SK-N-SH (cell line): ENCODE measurements at regions not wholly inside any gene's neighbourhood (a gene's known extent, or its start where the extent isn't known, plus 50 kb on each side); places are given as distances from the start of the nearest gene placed in this dataset.
"Not testable (repeated sequence)": the region's sequence is repeated elsewhere in the genome, so short reads cannot be mapped to it uniquely, and the experiment has no call there.

Experiments
- CTCF ChIA-PET: fragments of 300-600, 350-600 bp; formaldehyde crosslinking; extraction: SDS; loops from one replicate; lab custom pipeline; 2021; lab: Yijun Ruan, JAX
- POLR2A ChIA-PET: fragments of 350-600 bp; sonication (Branson Sonifier 250); formaldehyde crosslinking; extraction: SDS; loops from one replicate; lab custom pipeline; 2020; ENCODE audit warnings: antibody characterized with exemption, inconsistent platforms; lab: Yijun Ruan, JAX
- DNase-seq: peaks from one replicate; pipeline ENCODE4 v3.0.0; 2012
- H2AFZ ChIP-seq: fragments of 200-600 bp; sonication (generic); 2 replicates; pipeline ENCODE4 v1.8.1; 2016; ENCODE audit warnings: antibody characterized with exemption, mild to moderate bottlenecking, low read depth
- H3F3A ChIP-seq: fragments of 200-600 bp; sonication (generic); replicated peaks from 2 replicates; pipeline ENCODE3; 2016; ENCODE audit warnings: antibody characterized with exemption, mild to moderate bottlenecking; ENCODE audit not compliant: insufficient read depth
- H3K27ac ChIP-seq, 2 experiments: fragments of 200-500 bp in 1 of 2; fragments of 200-600 bp in 1 of 2; sonication (Bioruptor generic) in 1 of 2; sonication (generic), shearing (Covaris generic) in 1 of 2; 2 replicates each; pipeline versions ENCODE4 v1.5.1 to v1.6.1; 2014 to 2016; ENCODE audit warnings: low read depth in 2 of 2, inconsistent platforms in 1 of 2, low read length in 1 of 2, mild to moderate bottlenecking in 1 of 2, mixed read lengths in 1 of 2
- H3K27me3 ChIP-seq: fragments of 200-600 bp; sonication (generic), shearing (Covaris generic); 2 replicates; pipeline ENCODE4 v1.6.1; 2016; ENCODE audit warnings: mixed run types; ENCODE audit not compliant: insufficient read depth
- H3K36me3 ChIP-seq, 2 experiments: fragments of 200-500 bp in 1 of 2; fragments of 200-600 bp in 1 of 2; sonication (Bioruptor generic) in 1 of 2; sonication (generic) in 1 of 2; replicated peaks in 1 of 2; 2 replicates each; pipeline versions ENCODE3 to v1.5.1; 2014 to 2016; ENCODE audit warnings: low read length in 1 of 2, mild to moderate bottlenecking in 1 of 2; ENCODE audit not compliant: insufficient read depth in 2 of 2, control insufficient read depth in 1 of 2
- H3K4me1 ChIP-seq, 2 experiments: fragments of 200-500 bp in 1 of 2; fragments of 200-600 bp in 1 of 2; sonication (Bioruptor generic) in 1 of 2; sonication (generic), shearing (Covaris generic) in 1 of 2; 2 replicates each; pipeline versions ENCODE4 v1.5.1 to v1.6.1; 2014 to 2016; ENCODE audit warnings: low read depth in 1 of 2, low read length in 1 of 2, mixed run types in 1 of 2; ENCODE audit not compliant: insufficient read depth in 2 of 2, control insufficient read depth in 1 of 2
- H3K4me2 ChIP-seq: fragments of 200-600 bp; sonication (generic), shearing (Covaris generic); 2 replicates; pipeline ENCODE4 v1.6.1; 2017; ENCODE audit warnings: mixed run types
- H3K4me3 ChIP-seq, 2 experiments: fragments of 200-500 bp in 1 of 2; fragments of 200-600 bp in 1 of 2; sonication (Bioruptor generic) in 1 of 2; sonication (generic), shearing (Covaris generic) in 1 of 2; 2 replicates each; pipeline versions ENCODE4 v1.5.1 to v1.8.1; 2014 to 2016; ENCODE audit warnings: low read depth in 2 of 2, inconsistent platforms in 1 of 2, low read length in 1 of 2, mild to moderate bottlenecking in 1 of 2, mixed read lengths in 1 of 2, moderate library complexity in 1 of 2
- H3K79me2 ChIP-seq: fragments of 200-600 bp; sonication (generic); 2 replicates; pipeline ENCODE4 v1.8.1; 2017; ENCODE audit warnings: mild to moderate bottlenecking; ENCODE audit not compliant: insufficient read depth
- H3K9ac ChIP-seq: fragments of 200-600 bp; sonication (generic); 2 replicates; pipeline ENCODE4 v1.6.1; 2017; ENCODE audit warnings: mixed run types
- H3K9me2 ChIP-seq: fragments of 200-600 bp; sonication (generic); 2 replicates; pipeline ENCODE4 v1.6.1; 2017; ENCODE audit warnings: mixed run types
- H3K9me3 ChIP-seq: fragments of 200-600 bp; sonication (generic); 2 replicates; pipeline ENCODE4 v1.6.1; 2017; ENCODE audit warnings: mixed run types, mild to moderate bottlenecking, moderate library complexity
- H4K20me1 ChIP-seq: fragments of 200-600 bp; sonication (generic); 2 replicates; pipeline ENCODE4 v1.6.1; 2017; ENCODE audit warnings: mild to moderate bottlenecking, mixed run types; ENCODE audit not compliant: insufficient read depth
- CHD2 ChIP-seq: fragments of 150-350 bp; IDR thresholded peaks from 2 replicates; pipeline ENCODE4 v1.6.1; 2018; ENCODE audit warnings: low read length; ENCODE audit not compliant: partially characterized antibody
- FOXM1 ChIP-seq: IDR thresholded peaks from 2 replicates; pipeline ENCODE4 v1.4.0; 2012; ENCODE audit warnings: low read depth, mild to moderate bottlenecking
- NRF1 ChIP-seq: IDR thresholded peaks from 2 replicates; pipeline ENCODE4 v1.6.1; 2012; ENCODE audit warnings: low read depth, mild to moderate bottlenecking, low read length
- POLR2AphosphoS5 ChIP-seq: IDR thresholded peaks from 2 replicates; pipeline ENCODE4 v1.6.1; 2012; ENCODE audit warnings: low read depth, low read length
- TAF1 ChIP-seq: IDR thresholded peaks from 2 replicates; pipeline ENCODE4 v1.6.1; 2012; ENCODE audit warnings: low read depth, mild to moderate bottlenecking, low read length, moderate library complexity, borderline replicate concordance
- TCF12 ChIP-seq: IDR thresholded peaks from 2 replicates; pipeline ENCODE4 v1.4.0; 2012
- WGBS: methylation state at CpG from one replicate; pipeline ENCODE4 v1.1.6; 2017; ENCODE audit warnings: low lambda C conversion rate; 5-methylcytosine and 5-hydroxymethylcytosine counted together
- TF ChIP-seq, protein P1 (sequence below): IDR thresholded peaks from 2 replicates; pipeline ENCODE4 v1.4.0; 2012; ENCODE audit warnings: low read depth, borderline replicate concordance
- TF ChIP-seq, protein P2 (sequence below): fragments of 150-350 bp; IDR thresholded peaks from 2 replicates; pipeline ENCODE4 v1.6.1; 2016; ENCODE audit warnings: mild to moderate bottlenecking, low read depth, low read length
- TF ChIP-seq, protein P3 (sequence below): IDR thresholded peaks from 2 replicates; pipeline ENCODE4 v1.4.0; 2012; ENCODE audit warnings: low read depth

DNA sequence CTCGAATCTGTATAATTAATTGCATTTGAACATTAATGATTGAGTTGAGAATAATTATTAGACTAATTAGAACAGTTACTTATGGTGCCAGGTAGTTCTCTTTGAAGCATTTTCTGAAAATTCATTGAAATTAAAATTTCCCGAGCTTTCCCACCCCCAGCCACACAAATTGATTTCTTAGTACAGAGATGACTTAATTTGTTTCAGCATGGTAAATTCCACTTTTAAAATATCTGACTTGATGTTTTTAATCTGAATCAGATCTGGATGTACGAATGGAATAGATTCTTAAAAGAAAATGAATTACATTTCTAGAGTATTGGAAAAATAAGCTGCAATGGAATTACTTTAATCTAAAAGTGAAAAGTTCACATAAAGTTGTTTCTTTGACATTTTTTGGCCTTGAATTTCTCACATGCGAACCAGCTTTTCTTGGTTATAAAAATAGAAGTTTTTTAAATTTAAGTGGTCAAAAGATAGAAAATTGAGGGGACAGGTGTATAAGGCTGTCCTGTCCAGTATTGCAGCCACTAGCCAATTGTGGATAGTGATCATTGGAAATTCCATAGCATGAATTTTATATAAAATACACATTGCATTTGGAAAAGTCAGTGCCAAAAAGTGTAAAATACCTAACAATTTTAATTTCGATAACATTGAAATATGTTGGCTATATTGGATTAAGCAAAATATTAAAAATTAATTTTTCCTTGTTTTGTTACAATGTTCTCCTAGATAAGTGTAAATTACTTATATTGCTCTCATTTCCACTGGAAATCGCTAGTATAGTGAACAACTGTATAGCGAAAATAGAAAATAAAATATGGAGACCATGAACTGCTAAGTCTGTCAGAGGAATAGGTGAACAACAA lies 102.9 kb downstream of the OR2B2 start (continued):
- TF ChIP-seq POLR2AphosphoS5 = no peak
- no peak for TF ChIP-seq NRF1

DNA sequence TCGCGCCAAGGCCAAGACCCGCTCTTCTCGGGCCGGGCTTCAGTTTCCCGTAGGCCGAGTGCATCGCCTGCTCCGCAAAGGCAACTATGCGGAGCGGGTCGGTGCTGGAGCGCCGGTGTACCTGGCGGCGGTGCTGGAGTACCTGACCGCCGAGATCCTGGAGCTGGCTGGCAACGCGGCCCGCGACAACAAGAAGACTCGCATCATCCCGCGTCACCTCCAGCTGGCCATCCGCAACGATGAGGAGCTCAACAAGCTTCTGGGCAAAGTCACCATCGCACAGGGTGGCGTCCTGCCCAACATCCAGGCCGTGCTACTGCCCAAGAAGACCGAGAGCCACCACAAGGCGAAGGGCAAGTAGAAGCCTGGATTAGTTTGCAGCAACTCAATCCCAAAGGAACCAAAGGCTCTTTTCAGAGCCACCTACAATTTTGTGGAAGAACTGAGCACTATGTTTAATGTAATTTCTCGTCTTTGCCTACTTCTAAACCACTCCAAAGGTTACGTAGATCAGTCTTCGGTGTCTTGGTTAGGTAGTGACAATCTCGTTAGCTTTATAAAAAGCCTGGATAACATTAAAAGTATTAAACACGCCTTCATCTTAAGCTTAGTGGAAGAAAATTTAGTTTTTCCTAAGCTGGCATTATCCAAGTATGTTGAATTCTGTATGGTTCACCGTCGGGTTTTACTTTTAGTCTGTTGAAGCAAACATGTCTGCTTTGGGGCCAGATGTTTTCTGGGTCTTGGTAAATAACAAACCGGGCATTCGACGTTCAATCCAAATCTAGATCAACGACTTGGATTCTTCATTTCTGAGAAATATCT lies 103.7 kb downstream of the OR2B2 start:
- ChIA-PET CTCF (interaction anchor here (0.8 to 5.2 kb wide), 4 partner anchors 11 to 662 kb away, joined by 3 to 36 read pairs (median 20); a partner anchor contains a TSS), POLR2A (interaction anchor here (0.6 to 10.1 kb wide), 41 partner anchors 10 to 1788 kb away, joined by 3 to 218 read pairs (median 6); a partner anchor contains a TSS)
- DNase-seq, H3K27me3 ChIP-seq, H3K9me3 ChIP-seq, H4K20me1 ChIP-seq, H2AFZ ChIP-seq, H3K36me3 ChIP-seq: not testable (repeated sequence)
- peaks cover 14% of the 10 kb centered on the region; the same call in 1 of the 2 replicates for H3K79me2 ChIP-seq
- H3F3A ChIP-seq = peaks cover 66% of the 10 kb centered on the region
- H3K4me3 ChIP-seq = peak overlapping the region; percentile 69 to 83
- peak overlapping the region; percentile 80 to 99 for H3K27ac ChIP-seq
- H3K4me1 ChIP-seq = peaks cover 3 to 12% of the 10 kb centered on the region in 2 experiments; a peak in 3 of 4 replicates
- H3K4me2 ChIP-seq = peak overlapping the region; percentile 94
- TF ChIP-seq POLR2AphosphoS5 = peak; percentile 87
- TF ChIP-seq, protein P1, sequence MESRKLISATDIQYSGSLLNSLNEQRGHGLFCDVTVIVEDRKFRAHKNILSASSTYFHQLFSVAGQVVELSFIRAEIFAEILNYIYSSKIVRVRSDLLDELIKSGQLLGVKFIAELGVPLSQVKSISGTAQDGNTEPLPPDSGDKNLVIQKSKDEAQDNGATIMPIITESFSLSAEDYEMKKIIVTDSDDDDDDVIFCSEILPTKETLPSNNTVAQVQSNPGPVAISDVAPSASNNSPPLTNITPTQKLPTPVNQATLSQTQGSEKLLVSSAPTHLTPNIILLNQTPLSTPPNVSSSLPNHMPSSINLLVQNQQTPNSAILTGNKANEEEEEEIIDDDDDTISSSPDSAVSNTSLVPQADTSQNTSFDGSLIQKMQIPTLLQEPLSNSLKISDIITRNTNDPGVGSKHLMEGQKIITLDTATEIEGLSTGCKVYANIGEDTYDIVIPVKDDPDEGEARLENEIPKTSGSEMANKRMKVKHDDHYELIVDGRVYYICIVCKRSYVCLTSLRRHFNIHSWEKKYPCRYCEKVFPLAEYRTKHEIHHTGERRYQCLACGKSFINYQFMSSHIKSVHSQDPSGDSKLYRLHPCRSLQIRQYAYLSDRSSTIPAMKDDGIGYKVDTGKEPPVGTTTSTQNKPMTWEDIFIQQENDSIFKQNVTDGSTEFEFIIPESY = peak; percentile 75
- TF ChIP-seq, all 33 proteins: peak for 2; not testable (repeated sequence) for 31
- H3K9me2 ChIP-seq = not testable (repeated sequence)
- 2% methylated on average over 13 of the region's 43 CpGs for WGBS
- H3K9ac ChIP-seq = peak overlapping the region; percentile 76

DNA sequence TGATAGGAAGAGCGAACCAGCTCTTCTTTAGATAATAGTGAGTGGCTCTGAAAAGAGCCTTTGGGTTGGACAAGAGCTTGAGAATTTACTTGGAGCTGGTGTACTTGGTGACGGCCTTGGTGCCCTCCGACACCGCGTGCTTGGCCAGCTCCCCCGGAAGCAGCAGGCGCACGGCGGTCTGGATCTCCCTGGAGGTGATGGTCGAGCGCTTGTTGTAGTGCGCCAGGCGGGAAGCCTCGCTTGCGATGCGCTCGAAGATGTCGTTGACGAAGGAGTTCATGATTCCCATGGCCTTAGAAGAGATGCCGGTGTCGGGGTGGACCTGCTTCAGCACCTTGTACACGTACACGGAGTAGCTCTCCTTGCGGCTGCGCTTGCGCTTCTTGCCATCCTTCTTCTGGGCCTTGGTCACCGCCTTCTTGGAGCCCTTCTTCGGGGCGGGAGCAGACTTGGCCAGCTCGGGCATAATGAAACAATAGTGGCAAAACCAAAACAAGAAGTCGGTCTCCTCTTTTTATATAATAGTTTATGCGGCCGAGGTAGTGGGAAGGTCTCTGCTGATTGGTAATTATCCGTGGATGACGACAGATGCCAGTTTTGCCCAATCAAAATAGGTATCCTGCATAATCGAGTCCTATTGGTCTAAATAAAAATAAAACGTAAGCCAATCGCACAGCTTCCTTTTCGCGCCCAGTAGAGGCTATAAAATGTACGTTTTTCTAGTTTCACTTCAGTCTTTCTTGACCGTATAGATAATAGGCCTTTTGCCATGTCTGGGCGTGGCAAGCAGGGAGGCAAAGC lies 104.6 kb downstream of the OR2B2 start:
- CTCF ChIA-PET = interaction anchor here (0.8 to 5.2 kb wide), 4 partner anchors 12 to 661 kb away, joined by 3 to 36 read pairs (median 18); a partner anchor contains a TSS
- H3K27me3 ChIP-seq, H3K9me3 ChIP-seq, H3K36me3 ChIP-seq, H3K9me2 ChIP-seq, H4K20me1 ChIP-seq: not testable (repeated sequence)
- H3K79me2 ChIP-seq = peaks cover 14% of the 10 kb centered on the region; the same call in 1 of the 2 replicates
- peak overlapping the region; percentile 76 for H3K9ac ChIP-seq
- POLR2A ChIA-PET = interaction anchor here (0.6 to 10.1 kb wide), 46 partner anchors 9 to 1787 kb away, joined by 3 to 218 read pairs (median 4); a partner anchor contains a TSS
- H3K27ac ChIP-seq = peak overlapping the region; percentile 80 to 99
- peaks cover 65% of the 10 kb centered on the region for H3F3A ChIP-seq
- peak; percentile 84 for DNase-seq
- peaks cover 3 to 12% of the 10 kb centered on the region in 2 experiments; a peak in 3 of 4 replicates for H3K4me1 ChIP-seq
- H2AFZ ChIP-seq = peak overlapping the region; percentile 97
- peak overlapping the region; percentile 94 for H3K4me2 ChIP-seq
- WGBS = under 1% methylated on average over 35 of the region's 43 CpGs
- peak overlapping the region; percentile 71 to 83 for H3K4me3 ChIP-seq
- TF ChIP-seq CHD2 (peak; percentile 43), FOXM1 (peak; percentile 63; the same call in 1 of the 2 replicates), POLR2AphosphoS5 (peak; percentile 49), TCF12 (peak; percentile 6; the same call in 1 of the 2 replicates), NRF1 (peak; percentile 50; the same call in 1 of the 2 replicates), TAF1 (peak; percentile 28; the same call in 1 of the 2 replicates)
- TF ChIP-seq, protein P2, sequence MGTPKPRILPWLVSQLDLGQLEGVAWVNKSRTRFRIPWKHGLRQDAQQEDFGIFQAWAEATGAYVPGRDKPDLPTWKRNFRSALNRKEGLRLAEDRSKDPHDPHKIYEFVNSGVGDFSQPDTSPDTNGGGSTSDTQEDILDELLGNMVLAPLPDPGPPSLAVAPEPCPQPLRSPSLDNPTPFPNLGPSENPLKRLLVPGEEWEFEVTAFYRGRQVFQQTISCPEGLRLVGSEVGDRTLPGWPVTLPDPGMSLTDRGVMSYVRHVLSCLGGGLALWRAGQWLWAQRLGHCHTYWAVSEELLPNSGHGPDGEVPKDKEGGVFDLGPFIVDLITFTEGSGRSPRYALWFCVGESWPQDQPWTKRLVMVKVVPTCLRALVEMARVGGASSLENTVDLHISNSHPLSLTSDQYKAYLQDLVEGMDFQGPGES = peak; percentile 70
- TF ChIP-seq, protein P1 = peak; percentile 74
- TF ChIP-seq, protein P3, sequence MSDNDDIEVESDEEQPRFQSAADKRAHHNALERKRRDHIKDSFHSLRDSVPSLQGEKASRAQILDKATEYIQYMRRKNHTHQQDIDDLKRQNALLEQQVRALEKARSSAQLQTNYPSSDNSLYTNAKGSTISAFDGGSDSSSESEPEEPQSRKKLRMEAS = peak; percentile 82
